HG03558 (cell line): ENCODE measurements at regions not wholly inside any gene's neighbourhood (a gene's known extent, or its start where the extent isn't known, plus 50 kb on each side); places are given as distances from the start of the nearest gene placed in this dataset.

Source experiments
- ATAC-seq: cut with Tn5 transposase; IDR thresholded peaks from one replicate; pipeline ENCODE4 v1.9.1; 2021; ENCODE audit warnings: moderate number of reproducible peaks; ENCODE audit not compliant: unreplicated experiment; ENCODE audit errors: extremely low read depth

GRCh38 chr2:8416849-8417832 is 264.7 kb upstream of the ID2 start:
- ATAC-seq, result no peak

GRCh38 chr2:8418721-8419120 is 263.1 kb upstream of the ID2 start:
- no peak for ATAC-seq

- ATAC-seq, result no peak
These were observed 260.0 kb upstream of the ID2 start for GRCh38 chr2:8421658-8422449.

- no peak for ATAC-seq
These were observed 259.4 kb upstream of the ID2 start for GRCh38 chr2:8422450-8422800.

- no peak for ATAC-seq
These were observed 256.6 kb upstream of the ID2 start for GRCh38 chr2:8424997-8425900.

- ATAC-seq, result no peak
These were observed 255.3 kb upstream of the ID2 start for GRCh38 chr2:8426550-8426949.

- no peak for ATAC-seq
These were observed 254.6 kb upstream of the ID2 start for GRCh38 chr2:8427211-8427610.

- ATAC-seq, result no peak
These were observed 251.2 kb upstream of the ID2 start for GRCh38 chr2:8430628-8431027.

- ATAC-seq, result no peak
These were observed 250.3 kb upstream of the ID2 start for GRCh38 chr2:8431446-8432125.

GRCh38 chr2:8432706-8433336 is 249.0 kb upstream of the ID2 start:
- no peak for ATAC-seq

GRCh38 chr2:8433390-8433789 is 248.5 kb upstream of the ID2 start:
- ATAC-seq, result no peak

GRCh38 chr2:8435608-8436007 is 246.2 kb upstream of the ID2 start:
- ATAC-seq, result no peak

GRCh38 chr2:8436585-8436984 is 245.3 kb upstream of the ID2 start:
- no peak for ATAC-seq

- no peak for ATAC-seq
These were observed 244.5 kb upstream of the ID2 start for GRCh38 chr2:8437228-8437948.

GRCh38 chr2:8437949-8438400 is 243.9 kb upstream of the ID2 start:
- ATAC-seq, result no peak

- ATAC-seq, result no peak
These were observed 243.4 kb upstream of the ID2 start for GRCh38 chr2:8438476-8438875.

- ATAC-seq, result no peak
These were observed 242.9 kb upstream of the ID2 start for GRCh38 chr2:8438996-8439395.

- ATAC-seq, result no peak
These were observed 241.7 kb upstream of the ID2 start for GRCh38 chr2:8440029-8440778.
